HepG2 (cell line): ENCODE measurements at regions not wholly inside any gene's neighbourhood (a gene's known extent, or its start where the extent isn't known, plus 50 kb on each side); places are given as distances from the start of the nearest gene placed in this dataset.

ENCODE experiments used
- ATAC-seq: fragments of 200-7000 bp; cut with Tn5 transposase; 3 replicates; pipeline ENCODE4 v1.9.1; 2020; ENCODE audit warnings: mild to moderate bottlenecking, moderate library complexity
- BruUV-seq: library from RNA; stranded (reverse); fragments of 400-500 nt; replicated peaks from 2 replicates; lab custom pipeline; 2021; lab: Mats Ljungman, UMichigan
- CTCF ChIA-PET: fragments of 300-600 bp; formaldehyde crosslinking; extraction: SDS; loops from one replicate; lab custom pipeline; 2021; ENCODE audit warnings: low total read pairs, inconsistent platforms, low intra/inter-chr PET ratio; lab: Yijun Ruan, JAX
- POLR2A ChIA-PET: fragments of 350-600 bp; sonication (Branson Sonifier 250); formaldehyde crosslinking; loops from one replicate; lab custom pipeline; 2020; ENCODE audit warnings: antibody characterized with exemption, inconsistent platforms; lab: Yijun Ruan, JAX
- DNase-seq: peaks from one replicate; pipeline ENCODE4 v3.0.0-alpha.2; 2015; ENCODE audit warnings: low spot score
- FAIRE-seq: peaks from 3 replicates; lab custom pipeline; 2011; peaks lifted over from hg19 to GRCh38; lab: Jason Lieb, UNC
- H2AFZ ChIP-seq: one replicate; pipeline ENCODE4 v1.6.1; 2011; ENCODE audit warnings: low read length, inconsistent platforms
- H3K27ac ChIP-seq: fragments of 300-600 bp; 3 replicates; pipeline ENCODE4 v1.8.0; 2011; ENCODE audit warnings: mixed run types, mild to moderate bottlenecking, mixed read lengths, low read length, inconsistent platforms; ENCODE audit not compliant: insufficient read depth; ENCODE audit errors: extremely low read length
- H3K27me3 ChIP-seq, 2 experiments: fragments of 200-600 bp in 1 of 2; 2 replicates in 1 of 2; 3 replicates in 1 of 2; pipeline versions ENCODE4 v1.6.0 to v1.8.0; 2011; ENCODE audit warnings: low read length in 2 of 2, mild to moderate bottlenecking in 2 of 2, moderate library complexity in 2 of 2, inconsistent platforms in 1 of 2; ENCODE audit not compliant: insufficient read depth in 2 of 2, control insufficient read depth in 1 of 2
- H3K36me3 ChIP-seq, 2 experiments: fragments of 200-600 bp in 1 of 2; replicated peaks in 1 of 2; 2 replicates in 1 of 2; 3 replicates in 1 of 2; pipeline versions ENCODE4 v1.5.1 to v1.8.0; 2011; ENCODE audit warnings: low read length in 2 of 2, inconsistent platforms in 1 of 2; ENCODE audit not compliant: insufficient read depth in 2 of 2, control insufficient read depth in 1 of 2
- H3K4me1 ChIP-seq: 2 replicates; pipeline ENCODE4 v1.5.1; 2012; ENCODE audit warnings: low read length, inconsistent platforms; ENCODE audit not compliant: insufficient read depth
- H3K4me2 ChIP-seq: 2 replicates; pipeline ENCODE4 v1.6.0; 2011; ENCODE audit warnings: low read depth, low read length, inconsistent platforms
- H3K4me3 ChIP-seq, 3 experiments: fragments of 200-600 bp in 1 of 3; sonication (generic), shearing (Covaris generic) in 1 of 3; replicated peaks in 1 of 3; 2 replicates each; pipeline ENCODE4 v1.5.1; 2011 to 2016; ENCODE audit warnings: low read length in 3 of 3, inconsistent platforms in 2 of 3, low read depth in 2 of 3, mild to moderate bottlenecking in 2 of 3, control low read depth in 1 of 3, mixed read lengths in 1 of 3; ENCODE audit not compliant: insufficient read depth in 1 of 3
- H3K79me2 ChIP-seq: one replicate; pipeline ENCODE4 v1.6.1; 2011; ENCODE audit warnings: low read length, inconsistent platforms; ENCODE audit not compliant: insufficient read depth
- H3K9ac ChIP-seq: 2 replicates; pipeline ENCODE4 v1.6.0; 2011; ENCODE audit warnings: mild to moderate bottlenecking, low read depth, low read length, inconsistent platforms; ENCODE audit not compliant: insufficient read depth
- H3K9me3 ChIP-seq: 2 replicates; pipeline ENCODE4 v1.5.1; 2012; ENCODE audit warnings: mild to moderate bottlenecking, low read length
- H4K20me1 ChIP-seq: 2 replicates; pipeline ENCODE4 v1.6.0; 2011; ENCODE audit warnings: inconsistent platforms, mild to moderate bottlenecking, low read length, moderate library complexity; ENCODE audit not compliant: insufficient read depth
- MAFK ChIP-seq, 2 experiments: IDR thresholded peaks in 1 of 2; conservative IDR thresholded peaks in 1 of 2; 2 replicates each; pipeline ENCODE4 v1.6.1; 2011; ENCODE audit warnings: improper control_type of control experiment in 2 of 2, low read length in 2 of 2
- MED1 ChIP-seq: sonication (generic); formaldehyde crosslinking; IDR thresholded peaks from 2 replicates; pipeline ENCODE4 v1.4.0; 2020; ENCODE audit warnings: missing genetic modification reagents
- MYC ChIP-seq: sonication (generic); formaldehyde crosslinking; IDR thresholded peaks from 2 replicates; pipeline ENCODE4 v1.9.0; 2021; ENCODE audit warnings: missing genetic modification reagents, borderline replicate concordance
- SP2 ChIP-seq: sonication (generic); formaldehyde crosslinking; IDR thresholded peaks from 2 replicates; pipeline ENCODE4 v1.5.1; 2020; ENCODE audit warnings: mild to moderate bottlenecking, missing genetic modification reagents
- ZBTB42 ChIP-seq: sonication (generic); formaldehyde crosslinking; IDR thresholded peaks from 2 replicates; pipeline ENCODE4 v1.5.0; 2020; ENCODE audit warnings: mild to moderate bottlenecking, missing genetic modification reagents
- ZNF550 ChIP-seq: sonication (generic); formaldehyde crosslinking; IDR thresholded peaks from 2 replicates; pipeline ENCODE4 v1.4.0; 2020; ENCODE audit warnings: mild to moderate bottlenecking, missing genetic modification reagents, borderline replicate concordance
- WGBS: methylation state at CpG from one replicate; pipeline ENCODE4 v1.1.6; 2017; ENCODE audit warnings: low lambda C conversion rate; 5-methylcytosine and 5-hydroxymethylcytosine counted together
- in situ Hi-C: cut with HindIII; loops from 2 replicates; pipeline ENCODE4 v1.10.0; 2017; ENCODE audit warnings: low pct_unique_long_range_greater_than_20kb; ENCODE audit not compliant: extremely low pct_ligation_motif_present
- intact Hi-C: fragments of 100-400 bp; cut with micrococcal nuclease; formaldehyde crosslinking; loops from one replicate; pipeline ENCODE4 v1.10.0; 2022; ENCODE audit not compliant: unreplicated experiment
- TF ChIP-seq, protein P1 (sequence below): sonication (generic); formaldehyde crosslinking; IDR thresholded peaks from 2 replicates; pipeline ENCODE4 v1.4.0; 2020; ENCODE audit warnings: mild to moderate bottlenecking, low read depth, missing genetic modification reagents

DNA sequence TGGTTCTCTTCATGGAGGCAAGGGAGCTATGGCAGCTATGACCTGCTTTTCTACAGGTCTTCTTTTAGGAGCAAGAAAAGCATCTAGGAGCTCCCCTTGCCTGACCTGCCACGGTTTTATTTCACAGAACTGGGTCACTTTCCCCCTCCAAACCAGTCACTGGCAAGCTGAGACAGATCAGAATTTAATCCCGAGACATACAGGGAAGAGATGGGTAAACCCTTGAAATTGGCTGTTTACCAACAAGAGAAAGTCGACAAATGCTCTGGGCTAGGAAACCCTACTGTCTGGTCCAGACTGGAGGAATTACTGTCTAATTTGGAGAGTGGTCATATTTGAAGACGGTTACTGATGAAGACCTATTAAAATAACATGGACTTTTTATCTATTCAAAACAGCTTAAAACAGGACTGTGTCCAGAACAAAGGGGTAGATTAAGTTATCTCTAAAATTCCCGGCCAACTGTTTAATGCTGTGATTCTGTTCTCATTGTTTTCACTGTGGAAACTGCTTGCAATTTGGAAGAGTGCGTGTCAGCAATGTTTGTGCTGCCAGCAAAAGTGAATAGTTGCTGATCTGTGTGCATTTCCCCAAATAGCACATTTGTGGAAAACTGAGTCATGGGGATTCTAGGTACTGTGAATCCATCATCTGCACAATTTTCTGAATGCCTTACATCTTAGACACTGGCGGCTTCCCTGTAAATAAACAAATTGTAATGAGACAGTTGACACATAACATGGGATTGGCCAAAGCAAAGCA lies 73.4 kb upstream of the EEA1 start:
- Histone ChIP-seq H3K4me1 (peaks cover 57% of the 10 kb centered on the region), H3K27me3 (no peaks in the 10 kb centered on the region), H3K4me2 (no peak overlapping the region), H3K9ac (no peak overlapping the region), H4K20me1 (no peaks in the 10 kb centered on the region), H3K36me3 (no peaks in the 10 kb centered on the region), H3K4me3 (no peak overlapping the region), H3K9me3 (no peaks in the 10 kb centered on the region), H3K27ac (no peak overlapping the region), H3K79me2 (peaks cover 11% of the 10 kb centered on the region), H2AFZ (no peak overlapping the region)
- peak in 1 of 2 experiments; percentile 27; a peak in 1 of 4 replicates for TF ChIP-seq MAFK (conservative IDR thresholded peaks at IDR 0.05 in 1 of 2, IDR thresholded peaks at IDR 0.05 in 1 of 2; ENCODE audit: low read length in 2 of 2)
- no peak for TF ChIP-seq MYC (CRISPR knock-in tag)
- intact Hi-C loops = no loop called here
- BruUV-seq = no TSS peak
- ATAC-seq (no peak), FAIRE-seq (no peak), DNase-seq (no peak)
- CTCF ChIA-PET = no interaction called here
- 95% methylated on average over 7 of the region's 7 CpGs for WGBS
- POLR2A ChIA-PET = interaction anchor here (9.2 kb wide), 1 partner anchor 16 kb away, joined by 132 read pairs; no protein-coding TSS in a partner anchor
- in situ Hi-C loops = no loop called here

DNA sequence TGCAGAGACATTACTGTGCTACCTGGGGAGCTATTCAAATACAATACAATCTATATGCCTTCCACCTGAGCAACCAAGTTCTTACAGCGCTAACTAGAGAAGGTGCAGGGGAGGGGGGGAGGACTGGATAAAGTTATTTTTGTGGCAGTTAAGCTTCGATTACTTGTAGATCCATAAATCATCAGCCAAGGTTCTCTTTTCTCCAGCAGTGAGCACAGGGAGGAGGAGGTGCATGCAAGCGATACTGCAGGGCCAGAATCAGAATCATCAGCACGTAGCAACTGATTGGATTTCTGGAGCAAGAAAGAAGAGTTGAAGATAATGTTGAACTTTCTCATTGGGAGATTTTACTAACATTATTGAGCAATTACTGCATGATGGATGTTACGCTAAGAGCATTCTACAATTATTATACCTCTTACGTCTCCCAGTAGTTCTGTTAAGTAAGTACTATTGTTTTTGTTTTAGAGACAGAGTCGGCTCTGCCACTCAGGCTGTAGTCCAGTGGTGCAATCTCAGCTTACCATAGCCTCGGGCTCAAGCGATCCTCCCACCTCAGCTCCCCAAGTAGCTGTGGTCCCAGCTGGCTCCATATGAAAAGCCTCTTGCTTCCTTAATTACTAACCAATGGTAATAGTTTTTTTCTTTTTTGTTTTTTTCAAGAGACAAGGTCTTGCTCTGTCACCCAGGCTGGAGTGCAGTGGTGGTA lies 74.6 kb upstream of the EEA1 start:
- Histone ChIP-seq H3K4me3 (no peak overlapping the region), H3K4me1 (peaks cover 69% of the 10 kb centered on the region), H3K79me2 (peaks cover 23% of the 10 kb centered on the region), H3K9ac (no peak overlapping the region), H3K27me3 (no peaks in the 10 kb centered on the region), H3K36me3 (no peaks in the 10 kb centered on the region), H4K20me1 (no peaks in the 10 kb centered on the region)
- 93% methylated on average over 9 of the region's 9 CpGs for WGBS
- ChIA-PET CTCF (no interaction called here), POLR2A (interaction anchor here (9.2 kb wide), 1 partner anchor 15 kb away, joined by 132 read pairs; no protein-coding TSS in a partner anchor)
- in situ Hi-C loops = no loop called here
- ATAC-seq (no peak), FAIRE-seq (no peak), DNase-seq (no peak)
- BruUV-seq = no TSS peak
- TF ChIP-seq SP2 (no peak), ZNF550 (CRISPR knock-in tag) (no peak), ZBTB42 (CRISPR knock-in tag) (no peak), MED1 (no peak)
- TF ChIP-seq, protein P1, sequence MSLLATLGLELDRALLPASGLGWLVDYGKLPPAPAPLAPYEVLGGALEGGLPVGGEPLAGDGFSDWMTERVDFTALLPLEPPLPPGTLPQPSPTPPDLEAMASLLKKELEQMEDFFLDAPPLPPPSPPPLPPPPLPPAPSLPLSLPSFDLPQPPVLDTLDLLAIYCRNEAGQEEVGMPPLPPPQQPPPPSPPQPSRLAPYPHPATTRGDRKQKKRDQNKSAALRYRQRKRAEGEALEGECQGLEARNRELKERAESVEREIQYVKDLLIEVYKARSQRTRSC (CRISPR knock-in tag) = no peak
- TF ChIP-seq, all 625 proteins: peak for 0
- Histone ChIP-seq H3K9me3 (no peaks in the 10 kb centered on the region), H3K4me2 (no peak overlapping the region), H2AFZ (no peak overlapping the region), H3K27ac (no peak overlapping the region)
- intact Hi-C loops = no loop called here
